HepG2 (cell line): ENCODE measurements at regions not wholly inside any gene's neighbourhood (a gene's known extent, or its start where the extent isn't known, plus 50 kb on each side); places are given as distances from the start of the nearest gene placed in this dataset.

Source experiments
- BHLHE40 ChIP-seq: IDR thresholded peaks from 2 replicates; pipeline ENCODE4 v1.6.1; 2011; ENCODE audit warnings: low read length, improper control_type of control experiment
- CBFB ChIP-seq: sonication (generic); formaldehyde crosslinking; IDR thresholded peaks from 2 replicates; pipeline ENCODE4 v1.4.0; 2020; ENCODE audit warnings: missing genetic modification reagents
- ETS1 ChIP-seq: sonication (generic); formaldehyde crosslinking; IDR thresholded peaks from 2 replicates; pipeline ENCODE4 v1.4.0; 2020; ENCODE audit warnings: missing genetic modification reagents
- MAX ChIP-seq: IDR thresholded peaks from 2 replicates; pipeline ENCODE4 v1.6.1; 2012; ENCODE audit warnings: inconsistent platforms
- MYC ChIP-seq: sonication (generic); formaldehyde crosslinking; IDR thresholded peaks from 2 replicates; pipeline ENCODE4 v1.9.0; 2021; ENCODE audit warnings: missing genetic modification reagents, borderline replicate concordance
- MZF1 ChIP-seq: sonication (generic); formaldehyde crosslinking; IDR thresholded peaks from 2 replicates; pipeline ENCODE4 v1.8.1; 2023; ENCODE audit warnings: mild to moderate bottlenecking, missing genetic modification reagents, borderline replicate concordance
- SP4 ChIP-seq: sonication (generic); formaldehyde crosslinking; IDR thresholded peaks from 2 replicates; pipeline ENCODE4 v1.8.1; 2023; ENCODE audit warnings: mild to moderate bottlenecking, missing genetic modification reagents
- ZFP90 ChIP-seq: sonication (generic); formaldehyde crosslinking; IDR thresholded peaks from 2 replicates; pipeline ENCODE4 v1.8.0; 2022; ENCODE audit warnings: missing genetic modification reagents, mild to moderate bottlenecking, inconsistent platforms, borderline replicate concordance
- TF ChIP-seq, protein P1 (sequence below): sonication (generic); formaldehyde crosslinking; IDR thresholded peaks from 2 replicates; pipeline ENCODE4 v1.5.0; 2020; ENCODE audit warnings: mild to moderate bottlenecking, missing genetic modification reagents, moderate library complexity

GRCh38 chr14:101704140-101704539, 57.4 kb upstream of the PPP2R5C start:
- TF ChIP-seq MAX (no peak), ZFP90 (CRISPR knock-in tag) (no peak), ETS1 (no peak), MZF1 (no peak), MYC (no peak), CBFB (CRISPR knock-in tag) (no peak), BHLHE40 (no peak), SP4 (CRISPR knock-in tag) (no peak)
- TF ChIP-seq, protein P1, sequence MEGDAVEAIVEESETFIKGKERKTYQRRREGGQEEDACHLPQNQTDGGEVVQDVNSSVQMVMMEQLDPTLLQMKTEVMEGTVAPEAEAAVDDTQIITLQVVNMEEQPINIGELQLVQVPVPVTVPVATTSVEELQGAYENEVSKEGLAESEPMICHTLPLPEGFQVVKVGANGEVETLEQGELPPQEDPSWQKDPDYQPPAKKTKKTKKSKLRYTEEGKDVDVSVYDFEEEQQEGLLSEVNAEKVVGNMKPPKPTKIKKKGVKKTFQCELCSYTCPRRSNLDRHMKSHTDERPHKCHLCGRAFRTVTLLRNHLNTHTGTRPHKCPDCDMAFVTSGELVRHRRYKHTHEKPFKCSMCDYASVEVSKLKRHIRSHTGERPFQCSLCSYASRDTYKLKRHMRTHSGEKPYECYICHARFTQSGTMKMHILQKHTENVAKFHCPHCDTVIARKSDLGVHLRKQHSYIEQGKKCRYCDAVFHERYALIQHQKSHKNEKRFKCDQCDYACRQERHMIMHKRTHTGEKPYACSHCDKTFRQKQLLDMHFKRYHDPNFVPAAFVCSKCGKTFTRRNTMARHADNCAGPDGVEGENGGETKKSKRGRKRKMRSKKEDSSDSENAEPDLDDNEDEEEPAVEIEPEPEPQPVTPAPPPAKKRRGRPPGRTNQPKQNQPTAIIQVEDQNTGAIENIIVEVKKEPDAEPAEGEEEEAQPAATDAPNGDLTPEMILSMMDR = no peak
